ENCODE measurements at regions not wholly inside any gene's neighbourhood (a gene's known extent, or its start where the extent isn't known, plus 50 kb on each side); places are given as distances from the start of the nearest gene placed in this dataset.
A peak's percentile ranks its signal among the peaks of the same experiment; 100 is the strongest.

DNA sequence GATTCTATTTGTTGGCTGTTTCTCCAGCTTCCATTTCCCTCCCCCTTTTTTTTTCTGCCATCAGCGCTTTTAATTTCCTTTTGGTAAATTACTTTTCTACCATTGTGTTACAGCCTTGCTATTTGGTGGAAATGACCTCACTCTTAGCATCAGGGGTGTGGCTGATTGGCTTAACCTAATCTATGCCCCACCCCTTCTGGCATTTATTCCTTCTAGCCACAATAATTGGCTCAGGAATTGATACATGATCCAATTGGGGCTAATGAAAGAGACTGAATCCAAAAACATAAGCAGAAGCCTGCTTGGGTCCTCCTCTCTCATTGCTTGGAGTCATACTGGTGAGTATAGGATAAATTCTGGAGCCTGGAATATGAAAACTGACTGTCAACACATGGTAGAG is 402.4 kb upstream of the LRRC4C start:
- no peak for DNase-seq (ENCODE audit: low spot score)

DNA sequence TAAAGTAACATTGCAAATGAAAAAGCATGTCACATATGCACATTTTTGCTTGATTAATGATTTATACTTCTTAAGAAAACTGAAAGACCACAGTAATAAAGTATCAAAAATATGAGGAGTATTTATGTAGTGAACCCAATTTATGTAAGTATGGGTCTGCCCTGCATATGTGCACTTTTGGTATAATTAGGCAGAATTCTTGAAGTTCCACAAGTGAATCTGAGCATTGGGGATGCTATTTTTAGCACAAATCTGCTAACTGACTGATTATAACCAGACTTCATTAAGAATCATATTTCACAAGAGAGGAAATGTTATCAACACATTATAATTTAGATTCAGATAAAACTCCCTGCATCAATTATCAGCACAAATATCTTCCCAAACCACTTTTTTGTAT is 407.1 kb upstream of the LRRC4C start:
- no peak for DNase-seq (ENCODE audit: low spot score)

DNA sequence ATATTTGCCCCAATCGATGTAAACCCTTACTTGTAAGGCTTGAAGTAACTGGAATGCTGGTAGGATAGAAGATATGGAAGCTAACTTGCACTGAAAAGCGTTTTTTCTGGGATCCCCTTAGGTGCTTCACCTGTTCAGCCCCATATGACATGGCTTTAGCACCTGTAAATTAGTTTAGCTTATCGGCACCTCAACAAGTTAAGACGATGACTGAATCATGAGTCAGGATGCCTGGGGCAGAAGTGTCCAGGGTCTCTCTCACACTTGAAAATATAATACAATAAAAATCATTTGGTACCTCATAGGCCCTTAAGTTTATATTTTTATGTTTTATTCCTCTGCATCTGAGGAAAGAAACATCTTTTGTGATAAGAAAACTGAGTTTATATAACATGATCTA is 409.2 kb upstream of the LRRC4C start:
- DNase-seq (ENCODE audit: low spot score): no peak

DNA sequence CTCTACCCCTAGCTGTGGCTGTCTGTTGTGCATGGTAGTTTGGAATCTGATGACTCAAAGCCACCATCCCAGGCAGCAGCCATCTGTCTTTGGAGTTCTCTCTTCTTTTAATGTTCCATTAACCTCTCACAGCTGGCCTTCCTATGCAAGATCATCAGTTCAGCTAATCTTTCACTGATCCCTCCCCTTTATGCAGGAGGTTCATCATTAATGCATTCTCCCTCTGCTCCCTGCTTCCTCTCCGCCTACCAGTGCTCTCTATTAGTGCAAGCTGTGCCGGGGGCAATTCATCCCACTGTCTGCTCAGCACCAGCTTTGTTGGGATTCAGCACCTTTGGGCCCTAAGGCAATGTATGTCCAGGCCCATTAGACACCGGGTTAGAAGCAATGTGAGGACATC is 413.0 kb upstream of the LRRC4C start:
- DNase-seq (ENCODE audit: low spot score): no peak

DNA sequence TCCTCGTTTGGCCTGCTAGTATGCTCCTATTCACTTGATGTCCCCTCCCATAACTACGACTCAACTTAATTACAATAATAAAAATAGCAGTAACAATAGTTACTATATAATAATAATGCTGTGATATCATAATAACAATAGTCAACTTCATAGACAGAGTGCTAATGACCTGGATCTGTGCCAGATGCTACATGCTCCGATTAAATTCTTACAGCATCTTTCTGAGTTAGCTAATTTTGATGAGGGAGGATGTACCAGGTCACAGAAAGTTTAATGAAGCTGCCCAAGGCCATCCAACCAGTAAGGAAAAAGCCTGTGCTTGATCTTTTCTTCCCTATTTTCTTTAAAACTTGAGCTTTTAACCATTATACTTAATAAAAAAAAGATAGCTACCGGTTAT is 413.4 kb upstream of the LRRC4C start:
- DNase-seq (ENCODE audit: low spot score): no peak

DNA sequence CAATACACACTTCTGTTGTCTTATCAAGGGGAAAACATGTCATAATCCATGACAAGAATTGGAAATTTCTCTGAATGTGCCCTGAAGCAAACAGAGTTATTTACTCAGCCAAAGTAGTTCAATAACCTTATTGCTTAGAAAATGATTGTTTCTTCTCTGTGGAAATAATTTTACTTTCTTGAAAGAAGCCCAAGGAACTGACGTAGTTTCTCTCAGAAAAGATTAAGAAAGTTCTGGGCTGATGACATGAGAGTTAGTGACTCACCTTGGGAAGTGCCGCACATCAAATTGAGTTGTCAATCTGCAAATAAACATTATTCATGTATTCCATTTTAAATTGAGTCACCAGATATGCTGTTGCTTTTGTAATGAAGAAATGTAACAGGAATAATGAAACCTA is 418.6 kb upstream of the LRRC4C start:
- DNase-seq (ENCODE audit: low spot score): peak; percentile 36

DNA sequence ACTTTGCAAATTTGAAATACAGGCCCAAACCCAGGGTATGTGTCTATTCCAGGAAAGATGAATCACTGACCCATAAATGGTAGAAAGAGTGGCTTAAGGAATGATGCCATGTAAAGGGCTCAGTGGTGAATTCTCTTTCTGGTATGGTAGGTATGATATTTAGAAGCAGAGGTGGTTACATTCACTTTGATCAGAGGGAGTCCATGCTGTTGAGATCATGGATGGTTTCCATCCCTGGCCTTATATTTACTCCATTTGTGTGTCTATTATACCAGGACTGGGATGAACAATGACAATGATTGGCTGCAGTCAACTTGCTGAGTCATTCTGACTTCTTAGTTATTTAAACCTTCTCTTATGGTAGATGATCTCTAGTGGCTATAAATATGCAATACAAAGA is 419.8 kb upstream of the LRRC4C start:
- DNase-seq (ENCODE audit: low spot score): no peak

DNA sequence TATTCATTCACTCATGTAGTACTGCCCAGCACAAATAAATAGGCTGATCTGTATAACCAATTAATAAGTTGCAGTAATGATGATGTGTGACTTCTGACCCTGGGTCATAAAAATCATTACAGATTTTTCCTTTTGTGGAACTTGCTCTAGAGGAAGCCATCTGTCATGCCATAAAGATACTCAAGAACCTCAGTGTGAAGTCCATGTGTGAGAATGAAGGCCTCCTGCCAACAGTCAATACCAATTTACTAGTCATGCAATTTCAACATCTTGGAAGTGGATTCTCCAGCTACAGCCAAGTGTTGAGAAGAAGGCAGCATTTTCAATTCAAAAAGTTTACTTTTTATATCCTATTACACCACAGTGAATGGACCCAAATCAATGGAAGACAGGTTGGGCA is 435.6 kb upstream of the LRRC4C start:
- DNase-seq (ENCODE audit: low spot score): no peak

DNA sequence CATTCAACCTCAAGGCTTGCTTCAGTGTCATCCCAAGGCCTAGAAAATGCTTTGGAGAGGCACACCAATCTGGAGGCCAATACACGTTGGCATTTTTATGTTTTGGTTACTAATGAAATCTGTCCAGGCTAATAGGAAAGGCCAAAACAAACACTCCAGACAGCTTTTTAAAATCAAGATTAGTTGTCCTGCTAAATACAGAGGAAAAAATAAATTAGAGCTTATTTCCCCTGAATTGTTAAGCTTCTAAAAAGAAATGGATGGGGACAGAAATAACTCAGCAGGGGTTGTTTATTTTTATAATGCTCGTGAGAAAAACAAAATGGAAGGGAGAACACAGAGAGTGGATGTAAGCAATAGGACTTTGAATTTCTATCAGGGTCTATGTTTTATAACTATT is 438.5 kb upstream of the LRRC4C start:
- DNase-seq (ENCODE audit: low spot score): no peak

DNA sequence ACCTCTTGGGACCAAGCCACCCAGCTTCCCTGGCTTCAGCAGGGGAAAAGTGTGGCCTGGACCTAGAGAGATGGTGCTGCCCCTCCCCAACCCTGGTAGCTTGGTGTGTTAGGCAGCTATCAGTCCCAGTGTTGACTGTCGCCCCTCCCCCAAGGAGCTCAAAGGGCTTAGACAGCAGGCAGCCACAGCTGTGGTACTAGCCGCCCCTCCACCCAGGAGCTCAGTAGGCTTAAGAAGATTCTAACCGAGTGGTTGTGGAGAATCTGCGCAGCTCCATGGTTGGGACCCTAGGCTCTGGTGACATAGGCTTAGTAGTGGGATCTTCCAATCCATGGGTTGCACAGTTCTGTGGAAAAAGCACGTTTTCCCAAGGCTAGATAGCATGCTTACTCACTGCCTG is 458.4 kb upstream of the LRRC4C start:
- no peak for DNase-seq (ENCODE audit: low spot score)

DNA sequence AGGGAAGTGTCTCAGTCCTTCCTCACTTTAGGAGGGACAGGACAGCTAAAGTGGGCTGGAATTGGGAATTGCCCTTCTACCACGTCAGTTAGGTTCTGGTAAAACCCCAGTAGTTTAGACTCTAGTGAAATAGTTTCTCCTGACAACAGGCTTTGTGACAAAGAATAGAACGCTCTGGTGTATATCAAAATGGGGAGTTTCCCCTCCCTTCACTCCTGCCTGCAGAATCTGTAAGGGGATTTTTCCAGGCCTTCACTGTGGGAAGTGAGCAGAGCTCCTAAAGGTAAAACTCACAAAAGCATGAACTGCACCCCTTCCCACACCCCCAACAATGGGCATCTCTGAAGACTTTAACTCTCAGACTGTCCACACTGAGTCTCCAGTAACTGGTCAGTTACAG is 460.9 kb upstream of the LRRC4C start:
- no peak for DNase-seq (ENCODE audit: low spot score)

DNA sequence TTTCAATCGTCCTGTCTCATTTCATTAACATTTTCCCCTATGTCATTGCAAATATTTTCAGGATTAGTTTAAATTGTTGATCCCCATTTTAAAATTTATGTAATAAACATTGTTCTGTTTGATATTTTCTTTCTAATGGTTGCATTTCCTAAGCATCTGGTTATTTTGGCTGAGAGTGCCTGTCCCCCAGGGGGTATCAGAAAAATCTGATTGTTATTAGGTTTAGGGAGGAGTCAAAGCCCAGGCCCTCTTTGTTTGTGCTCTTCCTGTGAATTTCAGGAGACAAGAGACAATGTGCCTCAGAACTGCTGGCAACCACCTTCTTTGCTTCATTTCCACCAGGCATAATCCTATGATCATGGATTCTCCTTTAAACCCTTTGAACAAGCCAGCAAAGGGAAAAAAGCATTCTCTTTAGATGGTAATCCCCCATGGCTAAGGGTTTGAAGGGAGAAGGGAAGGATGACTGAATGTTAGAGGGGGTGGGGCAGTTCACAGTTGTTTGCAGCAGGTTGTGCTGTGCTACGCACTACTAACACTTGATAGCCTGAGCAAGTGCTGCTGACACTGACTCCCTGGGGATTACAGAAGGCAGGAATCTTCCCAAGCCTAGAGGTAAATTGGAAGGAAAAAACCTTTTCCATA is 462.4 kb upstream of the LRRC4C start:
- DNase-seq (ENCODE audit: low spot score): no peak

DNA sequence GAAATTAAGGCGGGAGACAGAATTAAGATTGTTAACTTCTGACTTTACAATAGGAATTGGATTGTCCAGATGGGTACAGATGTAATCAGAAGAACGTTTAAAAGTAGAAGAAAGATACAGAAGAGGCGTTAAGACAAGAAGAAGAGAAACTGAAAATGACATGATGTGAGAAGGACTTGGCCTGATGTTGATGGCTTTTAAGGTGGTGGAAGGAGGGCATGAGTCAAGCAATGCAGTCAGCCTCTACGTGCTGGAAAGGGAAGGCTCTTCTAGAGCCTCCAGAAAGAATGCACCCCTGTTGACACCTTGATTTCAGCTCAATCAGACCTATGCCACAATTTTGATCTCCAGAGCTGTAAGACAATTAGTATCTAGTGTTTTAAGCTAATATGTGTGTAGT is 466.9 kb upstream of the LRRC4C start:
- no peak for DNase-seq (ENCODE audit: low spot score)

DNA sequence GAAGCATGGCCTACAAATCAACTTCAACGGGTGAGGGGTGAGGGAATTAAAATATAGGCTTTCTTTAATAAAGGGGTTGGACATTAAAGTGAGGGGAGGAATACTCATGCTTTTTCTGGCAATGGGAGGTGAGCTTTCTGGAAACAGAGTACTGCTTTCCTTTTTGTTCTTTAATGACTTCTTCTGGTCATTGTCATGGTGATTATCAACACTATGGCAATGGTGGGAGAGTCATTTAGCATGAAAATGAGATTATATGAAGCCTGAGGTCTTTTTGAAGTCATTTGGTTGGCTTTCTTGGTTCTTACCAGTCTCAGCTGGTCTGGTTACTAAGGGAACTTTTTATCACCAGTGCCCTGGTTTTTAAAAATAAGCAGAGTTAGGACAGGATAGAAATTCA is 475.8 kb upstream of the LRRC4C start:
- no peak for DNase-seq (ENCODE audit: low spot score)

DNA sequence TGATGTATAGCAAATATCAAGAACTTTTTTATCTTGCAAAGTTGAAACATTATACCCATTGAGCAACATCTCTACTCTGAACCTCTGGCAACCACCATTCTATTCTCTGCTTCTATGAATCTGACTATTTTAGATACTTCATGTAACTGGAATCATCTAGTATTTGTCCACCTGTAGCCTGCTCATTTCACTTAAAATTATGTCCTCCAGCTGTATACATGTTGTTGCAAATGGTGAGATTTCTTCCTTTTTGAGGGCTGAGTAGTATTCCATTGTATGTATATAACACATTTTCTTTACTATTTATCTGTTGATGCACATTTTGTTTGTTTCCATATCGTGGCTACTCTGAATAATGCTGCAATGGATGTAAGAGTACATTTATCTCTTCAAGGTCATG is 476.3 kb upstream of the LRRC4C start:
- no peak for DNase-seq (ENCODE audit: low spot score)

DNA sequence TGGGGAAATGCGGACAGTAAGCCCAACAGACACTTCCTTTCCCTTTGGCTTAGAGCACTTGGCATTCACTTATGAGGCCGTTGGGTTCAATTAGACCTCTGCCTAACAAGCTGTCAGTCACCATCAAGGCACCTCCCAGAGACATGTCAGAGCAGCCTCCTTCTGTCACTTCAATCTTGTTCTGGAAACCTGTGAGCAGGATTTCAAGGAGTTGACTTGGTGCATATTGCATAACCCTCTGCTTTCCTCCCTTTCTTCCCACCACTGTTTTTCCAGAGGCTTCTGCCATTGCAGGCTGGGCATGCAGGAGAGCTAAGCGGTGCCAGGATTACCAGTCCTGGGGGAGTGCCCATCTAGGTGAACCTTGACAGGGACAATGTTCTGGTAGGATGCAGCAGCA is 484.2 kb upstream of the LRRC4C start:
- DNase-seq (ENCODE audit: low spot score): peak; percentile 63

DNA sequence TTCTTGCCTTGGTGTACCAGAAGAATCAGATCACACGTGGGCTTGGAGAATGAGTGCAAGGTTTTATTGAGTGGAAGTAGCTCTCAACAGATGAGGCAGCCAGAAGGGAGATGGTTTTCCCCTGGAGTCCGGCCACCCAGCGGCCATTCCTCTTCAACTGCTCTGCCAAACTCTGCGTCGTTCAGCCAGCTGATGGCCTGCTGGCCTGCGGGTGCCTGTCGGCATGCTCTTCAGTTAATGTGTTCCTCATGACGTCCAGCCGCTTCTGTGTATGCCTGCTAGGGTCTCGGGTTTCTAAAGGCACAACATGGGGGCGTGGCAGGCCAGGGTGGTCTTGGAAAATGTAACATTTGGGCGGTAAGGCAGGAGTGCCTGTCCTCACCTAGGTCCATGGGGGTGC is 487.9 kb upstream of the LRRC4C start:
- no peak for DNase-seq (ENCODE audit: low spot score)

DNA sequence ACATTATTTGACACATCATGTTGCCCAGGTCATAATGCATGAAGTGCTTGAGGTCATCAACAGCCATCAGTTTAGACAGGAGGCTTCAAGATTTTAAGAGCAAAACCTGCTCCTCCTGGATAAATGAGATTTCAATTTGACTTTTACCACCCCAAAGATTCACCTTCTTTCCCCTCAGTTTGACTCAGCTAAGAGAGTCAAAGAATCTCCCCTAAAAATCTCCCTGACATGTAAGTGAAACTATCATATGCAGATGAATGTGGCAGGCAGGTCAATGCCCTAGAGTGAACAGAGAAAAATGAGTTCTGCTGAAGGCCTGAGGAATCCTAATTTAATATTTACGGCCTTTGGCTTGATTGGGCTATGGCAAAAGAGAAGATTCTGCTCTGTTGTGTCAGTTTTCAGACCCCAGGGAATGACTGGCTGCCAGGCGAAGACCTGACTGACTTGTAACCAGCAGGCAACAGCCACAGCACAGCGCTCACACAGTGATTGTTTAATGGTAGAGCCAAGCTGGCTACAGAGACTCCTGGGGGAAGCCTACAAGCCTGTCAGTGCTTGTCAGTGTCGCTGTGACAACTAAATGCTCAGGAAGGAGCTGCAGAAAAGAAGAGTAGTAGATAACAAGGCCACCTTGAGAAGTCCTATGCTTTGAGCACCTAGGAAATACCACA is 491.2 kb upstream of the LRRC4C start:
- DNase-seq (ENCODE audit: low spot score): peak; percentile 12

DNA sequence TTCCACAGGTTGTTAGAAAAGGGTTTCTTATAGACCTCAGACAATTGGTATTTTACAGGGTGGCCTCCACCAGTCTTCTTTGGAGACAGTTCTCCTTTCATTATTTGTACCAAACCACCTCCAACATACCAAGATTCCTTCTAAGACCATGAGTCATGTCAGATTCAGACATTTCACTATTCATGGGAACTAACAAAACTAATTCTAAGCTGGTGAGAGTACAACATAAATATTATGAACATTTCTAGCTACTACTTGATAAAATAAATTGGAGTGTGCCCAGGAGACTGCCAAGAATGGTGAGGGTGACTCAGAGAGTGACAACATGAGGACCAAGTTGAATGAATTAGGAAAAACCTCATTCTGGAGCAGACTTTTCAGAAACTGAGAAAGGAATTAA is 494.6 kb upstream of the LRRC4C start:
- DNase-seq (ENCODE audit: low spot score): no peak

DNA sequence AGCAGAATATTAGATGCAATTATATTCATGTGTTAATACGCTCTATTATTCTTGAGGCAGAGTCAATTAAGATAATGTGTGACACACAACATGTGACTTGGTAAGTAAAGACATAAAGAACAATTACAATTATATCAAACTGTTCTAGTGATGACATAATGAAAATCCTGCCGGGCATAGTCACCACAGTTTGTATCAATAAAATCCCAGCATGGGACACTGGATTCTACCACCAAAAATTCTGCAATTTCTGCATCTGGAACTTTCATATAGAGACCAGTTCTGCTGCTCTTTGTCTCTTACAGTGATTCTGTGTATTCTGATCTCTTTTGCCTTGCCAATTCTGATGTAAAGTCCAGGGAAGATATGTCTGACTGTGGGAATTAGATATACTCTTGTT is 495.6 kb upstream of the LRRC4C start:
- DNase-seq (ENCODE audit: low spot score): no peak

DNA sequence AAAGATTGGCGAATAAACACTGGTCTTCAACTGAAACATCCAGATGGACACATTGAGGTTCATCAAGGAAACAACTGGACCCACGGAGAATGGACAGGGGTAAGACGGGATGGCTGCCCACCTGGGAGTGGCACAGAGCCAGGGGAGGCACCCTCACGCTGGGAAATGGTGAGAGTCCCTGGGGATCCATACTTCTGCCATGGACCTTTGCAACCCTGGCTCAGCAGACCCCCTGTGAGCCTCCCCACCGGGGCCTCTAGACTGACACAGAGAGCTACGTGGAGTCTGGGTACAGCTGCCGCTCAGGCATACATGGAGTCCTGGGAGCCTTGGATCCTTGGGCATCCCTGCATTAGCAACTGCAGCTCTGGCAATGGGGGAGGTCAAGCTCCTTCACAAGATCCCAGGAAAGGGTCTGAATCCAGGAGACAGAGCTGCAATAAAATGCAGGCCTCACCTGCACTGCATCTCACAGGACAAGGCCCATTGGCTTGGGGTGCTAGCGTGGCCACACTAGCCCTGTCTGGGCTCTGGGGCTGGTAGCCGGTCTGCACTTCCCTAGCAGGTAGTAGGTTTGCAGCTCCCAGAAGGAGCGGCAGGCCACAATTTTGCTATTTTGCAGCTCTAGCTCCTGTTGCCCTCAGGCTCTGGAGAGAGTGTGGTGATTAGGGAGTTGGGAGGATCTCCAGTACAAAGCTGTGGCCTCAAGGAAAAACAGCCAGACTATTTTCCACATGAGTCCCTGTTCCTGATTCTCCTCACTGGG is 496.4 kb upstream of the LRRC4C start:
- no peak for DNase-seq (ENCODE audit: low spot score)

DNA sequence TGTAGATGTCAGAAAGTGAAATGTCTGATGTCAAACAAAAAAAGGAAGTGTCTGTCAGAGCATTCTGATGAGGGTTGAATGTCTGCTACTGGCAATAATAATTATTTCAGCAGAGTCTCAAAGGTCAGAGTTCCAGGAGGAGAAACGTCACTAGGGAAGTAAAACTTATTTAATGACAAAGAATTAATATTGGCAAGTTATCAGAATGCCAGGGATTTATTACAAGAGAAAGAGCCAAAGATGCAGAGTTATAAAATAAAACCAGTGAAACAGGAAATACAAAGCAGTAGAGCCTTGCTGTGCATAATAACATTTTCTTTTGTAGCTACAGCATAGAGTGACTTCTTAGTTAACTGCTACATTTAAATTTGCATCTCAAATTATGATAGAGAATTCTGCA is 504.0 kb upstream of the LRRC4C start:
- DNase-seq (ENCODE audit: low spot score): peak; percentile 3

DNA sequence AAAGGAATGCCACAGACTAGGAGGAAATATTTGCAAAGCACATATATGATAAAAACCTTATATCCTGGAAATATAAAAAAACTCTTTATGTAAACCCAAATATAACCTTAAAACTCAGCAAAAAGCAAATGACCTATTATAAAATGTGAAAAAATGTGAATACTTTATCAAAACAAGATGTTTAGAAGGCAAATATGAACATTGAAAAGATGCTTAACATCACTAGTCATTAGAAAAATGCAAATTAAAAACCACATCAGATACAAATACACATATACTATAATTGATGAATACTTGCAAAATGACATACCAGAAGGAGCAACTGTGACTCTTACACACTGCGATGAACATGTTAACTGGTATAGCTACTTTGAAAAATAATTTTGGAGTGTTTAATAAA is 511.2 kb upstream of the LRRC4C start:
- no peak for DNase-seq (ENCODE audit: low spot score)

DNA sequence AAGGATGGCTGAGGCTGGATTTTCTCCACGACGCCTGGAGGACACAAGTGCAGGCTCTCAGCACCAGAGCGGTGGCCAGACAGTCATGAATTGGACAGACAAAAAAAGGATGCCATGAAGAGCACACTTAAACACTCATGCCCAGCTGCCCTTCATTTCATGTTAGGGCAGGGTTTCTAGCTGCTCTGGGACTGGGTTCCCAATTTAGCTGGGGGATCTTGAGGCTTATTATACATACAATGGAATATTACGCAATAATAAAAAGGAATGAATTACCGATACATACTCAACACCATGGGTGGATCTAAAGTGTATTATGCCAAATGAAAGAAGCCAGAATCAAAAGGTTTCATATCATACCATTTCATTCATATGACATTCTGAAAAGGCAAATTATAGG is 512.1 kb upstream of the LRRC4C start:
- DNase-seq (ENCODE audit: low spot score): no peak
